ENCODE measurements at regions not wholly inside any gene's neighbourhood (a gene's known extent, or its start where the extent isn't known, plus 50 kb on each side); places are given as distances from the start of the nearest gene placed in this dataset.

- DNase-seq = no peak
These were observed 231.6 kb downstream of the BCL11A start for GRCh38 chr2:60321816-60322215.

DNA sequence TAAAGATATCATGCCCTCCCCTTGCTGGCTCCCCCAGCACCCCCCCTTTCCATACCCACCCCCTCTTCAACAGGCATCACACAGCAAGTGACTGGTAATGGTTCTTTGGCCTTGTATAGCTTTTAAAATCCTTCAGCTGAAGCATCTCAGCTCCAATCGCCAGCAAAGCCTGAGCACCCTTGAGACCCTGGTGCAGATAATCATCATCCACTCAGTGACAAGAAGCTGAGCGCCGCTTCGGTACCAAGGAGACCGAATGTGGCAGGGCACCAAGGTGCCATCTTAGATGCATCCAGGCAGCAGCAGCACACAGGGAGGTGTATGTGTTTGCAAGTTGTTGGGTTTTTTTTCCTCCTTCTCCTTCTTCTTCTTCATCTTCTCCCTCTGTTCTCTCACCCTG is 232.7 kb downstream of the BCL11A start:
- no peak for DNase-seq

DNA sequence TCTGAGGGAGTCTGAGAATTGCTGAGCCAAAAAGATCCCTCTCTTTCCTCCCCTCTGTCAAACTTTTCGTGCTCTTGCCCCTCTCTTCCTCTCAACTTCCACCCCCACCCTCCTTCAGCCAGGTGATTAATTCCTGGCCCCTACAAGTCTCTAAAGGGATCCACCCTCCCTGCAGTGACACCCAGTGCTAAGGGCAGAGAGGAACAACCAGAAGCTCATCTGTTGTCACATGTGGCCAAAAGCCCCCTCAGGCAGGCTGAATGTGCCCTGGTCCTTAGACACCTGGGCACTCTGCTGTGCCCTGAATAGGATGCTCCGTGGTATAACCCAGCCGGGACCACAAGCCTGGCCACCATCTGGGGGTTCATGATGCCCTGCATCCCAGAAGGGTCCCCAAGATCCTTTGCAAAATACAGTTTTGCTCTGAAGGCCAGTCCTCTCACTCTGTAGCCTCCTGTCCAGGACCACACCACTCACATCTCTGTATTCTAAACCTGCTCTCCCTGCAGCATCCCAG is 234.4 kb downstream of the BCL11A start:
- DNase-seq = no peak

GRCh38 chr2:60318544-60318943 is 234.9 kb downstream of the BCL11A start:
- DNase-seq = peak in 2 of 3 donors; percentile 15 to 40

DNA sequence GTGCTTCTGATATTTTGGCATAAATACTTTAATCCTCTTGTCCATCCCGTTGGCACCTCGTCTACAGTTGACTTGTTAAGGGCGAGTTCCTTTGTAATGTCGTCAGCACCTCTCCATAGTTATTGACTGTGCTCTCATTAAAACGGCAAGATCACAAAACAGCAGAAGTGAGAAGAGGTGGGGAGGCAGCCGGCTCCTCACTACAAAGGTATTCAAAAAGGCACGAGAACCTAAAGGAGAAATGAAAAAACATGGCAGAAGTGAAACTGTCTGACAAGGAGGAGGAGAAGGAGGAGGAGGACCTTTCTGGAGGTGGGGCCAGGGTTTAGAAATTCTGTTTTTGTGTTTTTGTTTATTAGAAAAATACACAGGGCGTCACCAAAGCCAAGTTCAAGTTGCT is 235.6 kb downstream of the BCL11A start:
- no peak for DNase-seq

GRCh38 chr2:60317034-60317386 is 236.4 kb downstream of the BCL11A start:
- no peak for DNase-seq

GRCh38 chr2:60316381-60317033 is 236.9 kb downstream of the BCL11A start:
- no peak for DNase-seq

GRCh38 chr2:60313470-60314172 is 239.8 kb downstream of the BCL11A start:
- no peak for DNase-seq

GRCh38 chr2:60312618-60313017 is 240.8 kb downstream of the BCL11A start:
- DNase-seq = no peak

- no peak for DNase-seq
These were observed 241.9 kb downstream of the BCL11A start for GRCh38 chr2:60311524-60311923.

DNA sequence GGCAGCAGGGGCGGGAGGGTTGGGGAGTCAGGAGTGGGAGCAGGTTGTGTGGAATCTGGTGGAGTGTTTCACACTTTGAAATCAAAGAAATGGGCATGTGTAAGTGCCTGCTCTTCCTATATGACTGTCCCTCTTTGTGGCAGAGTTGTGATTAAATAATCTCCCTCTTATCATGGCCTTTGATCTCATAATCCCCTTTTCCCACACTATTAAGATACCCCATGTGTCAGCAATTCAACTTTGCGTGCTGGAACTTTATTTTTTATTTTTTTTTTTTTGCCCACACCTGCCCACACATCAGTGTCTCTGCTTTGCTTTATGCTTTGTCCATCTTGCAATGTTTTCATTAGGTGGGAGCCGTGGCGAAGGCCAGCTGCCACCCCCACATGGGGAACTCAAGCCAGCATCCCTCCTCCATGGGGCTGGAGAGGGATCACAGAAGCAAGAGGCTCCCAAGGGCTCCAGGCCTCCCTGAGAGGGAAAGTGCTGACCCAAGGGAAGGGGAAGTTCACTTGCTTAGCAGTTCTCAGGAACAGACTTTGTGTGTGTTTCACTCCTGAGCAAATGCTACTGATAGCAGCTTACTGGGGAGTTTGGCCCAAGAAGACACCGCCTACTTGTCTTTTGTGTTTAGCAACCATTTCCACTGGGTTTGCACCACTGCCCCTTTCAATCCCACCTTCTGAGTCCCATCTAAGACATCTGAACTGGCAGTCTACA is 243.4 kb downstream of the BCL11A start:
- no peak for DNase-seq

DNA sequence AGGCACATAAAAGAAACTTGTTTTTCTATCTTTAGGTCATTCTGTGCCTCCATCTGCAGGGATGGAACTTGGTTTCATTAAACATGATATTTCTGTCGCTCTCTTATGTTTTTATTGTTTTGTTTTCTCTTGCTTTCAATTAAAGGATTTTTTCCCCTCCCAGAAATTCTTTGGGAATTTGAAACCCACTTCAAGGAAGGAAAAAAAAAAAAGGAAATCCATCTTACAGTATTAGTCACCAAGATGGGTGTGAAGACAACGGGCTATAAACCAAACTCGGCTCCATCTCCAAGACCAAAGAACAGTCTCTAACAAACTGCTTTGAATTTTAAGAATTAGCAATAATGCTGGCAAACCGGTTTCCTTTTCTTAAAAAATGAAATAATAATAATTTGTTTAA is 244.1 kb downstream of the BCL11A start:
- no peak for DNase-seq

GRCh38 chr2:60306267-60306861 is 247.1 kb downstream of the BCL11A start:
- DNase-seq = peak in 2 of 3 donors; percentile 2 to 37

DNA sequence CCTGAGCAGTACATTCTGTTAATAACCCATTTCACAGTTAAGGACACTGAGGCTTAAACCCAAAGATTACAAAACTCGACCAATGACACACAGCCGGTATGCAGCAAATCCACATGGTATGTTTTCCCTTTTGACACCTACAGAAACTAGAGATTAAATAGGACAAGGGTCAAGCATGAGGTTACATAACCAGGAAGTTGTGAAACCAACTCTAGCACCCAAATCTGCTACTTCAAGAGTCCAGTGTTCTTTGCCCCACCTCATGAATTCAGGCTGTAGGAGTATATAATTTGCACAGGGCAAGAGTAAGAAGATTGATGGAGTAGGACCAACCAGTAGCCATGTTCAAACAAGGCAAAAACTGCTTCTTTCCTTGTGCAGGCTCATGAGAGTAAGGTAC is 249.8 kb downstream of the BCL11A start:
- no peak for DNase-seq

- DNase-seq = no peak
These were observed 250.9 kb downstream of the BCL11A start for GRCh38 chr2:60302377-60303126.

DNA sequence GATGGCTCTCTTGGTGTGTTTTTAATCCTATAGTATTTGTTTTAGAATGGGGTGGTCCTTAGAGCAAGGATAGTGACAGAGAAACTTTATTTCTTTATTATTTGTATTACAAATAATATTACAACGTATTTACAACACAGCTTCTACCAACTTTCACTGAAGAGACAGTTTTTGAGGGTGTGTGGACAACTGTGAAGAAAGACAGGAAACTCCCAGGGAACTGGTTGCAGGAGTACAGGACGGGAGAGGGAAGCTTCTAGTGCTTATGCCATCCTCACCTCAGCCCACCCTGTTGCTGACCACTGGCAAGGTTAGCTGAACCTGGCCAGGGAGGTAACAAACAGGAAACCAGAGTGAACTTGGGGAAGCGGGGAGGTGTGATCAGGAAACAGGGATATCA is 251.7 kb downstream of the BCL11A start:
- DNase-seq = no peak

DNA sequence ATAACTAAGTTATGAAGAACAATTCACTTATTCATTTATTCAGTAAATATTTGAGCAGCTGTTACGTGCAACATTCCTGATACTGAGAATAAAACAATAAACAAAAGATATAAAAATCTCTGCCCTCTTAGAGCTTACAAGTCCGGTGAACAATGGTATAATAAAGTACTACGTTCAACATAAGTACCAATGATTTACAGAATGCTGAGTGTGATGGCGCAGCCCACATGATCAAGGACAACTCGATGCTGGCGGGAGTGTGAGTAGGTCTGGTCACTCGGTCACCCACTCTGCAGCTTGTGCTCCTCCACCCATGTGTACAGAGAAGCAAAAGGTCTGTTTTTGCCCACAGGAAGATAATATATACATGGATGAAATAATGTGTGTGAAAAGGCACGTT is 254.3 kb downstream of the BCL11A start:
- DNase-seq = no peak

- DNase-seq = no peak
These were observed 255.3 kb downstream of the BCL11A start for GRCh38 chr2:60298006-60298696.

- DNase-seq = no peak
These were observed 256.0 kb downstream of the BCL11A start for GRCh38 chr2:60297296-60298005.

DNA sequence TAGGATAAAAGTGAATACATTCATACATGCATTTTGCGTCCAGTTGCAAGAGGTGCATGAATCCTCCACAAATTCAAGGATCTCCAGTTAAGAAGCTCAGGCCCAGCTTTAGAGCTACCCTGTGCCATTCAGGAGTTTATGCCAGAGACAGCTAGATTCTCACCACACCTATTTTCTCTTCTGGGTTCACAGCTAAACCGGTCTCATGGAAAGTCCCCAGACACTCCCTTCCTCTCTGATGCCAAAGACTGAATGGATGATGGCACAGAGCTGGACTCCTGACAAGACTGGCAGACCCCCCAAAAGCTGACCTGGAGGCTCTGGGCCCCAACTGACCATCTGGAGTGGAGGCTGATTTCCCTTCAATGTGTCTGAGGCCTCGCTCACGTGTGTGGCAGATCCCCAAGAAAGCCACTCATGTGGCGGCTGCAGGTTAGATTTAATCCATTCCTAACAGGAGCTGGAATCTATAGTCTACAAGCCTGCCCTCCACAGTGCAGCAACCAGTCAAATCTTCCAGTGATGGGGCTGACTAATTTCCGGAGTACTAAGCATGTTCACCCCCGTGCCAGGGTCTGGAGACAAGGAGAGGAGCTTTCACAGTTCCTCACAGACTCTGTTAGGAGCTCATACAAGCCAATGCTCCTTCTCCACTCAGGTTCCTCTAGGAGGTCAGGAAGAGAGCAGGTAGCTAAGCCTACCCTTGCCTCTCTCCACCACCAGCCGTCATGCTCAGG is 257.1 kb downstream of the BCL11A start:
- no peak for DNase-seq

All from muscle of back (tissue), 3 donors.